ENCODE measurements at regions not wholly inside any gene's neighbourhood (a gene's known extent, or its start where the extent isn't known, plus 50 kb on each side); places are given as distances from the start of the nearest gene placed in this dataset.

GRCh38 chr2:145047554-145047953 is 527.6 kb upstream of the ZEB2 start:
- no peak for DNase-seq (ENCODE audit: low read depth)
- no peak overlapping the region for H3K4me3 ChIP-seq (ENCODE audit: low read depth, low read length)
- no peak for TF ChIP-seq CTCF (conservative IDR thresholded peaks at IDR 0.05; ENCODE audit: low read depth, low read length)

GRCh38 chr2:145044491-145044890 is 524.6 kb upstream of the ZEB2 start:
- no peak overlapping the region for H3K4me3 ChIP-seq (ENCODE audit: low read depth, low read length)
- no peak for TF ChIP-seq CTCF (conservative IDR thresholded peaks at IDR 0.05; ENCODE audit: low read depth, low read length)
- no peak for DNase-seq (ENCODE audit: low read depth)

- no peak for DNase-seq (ENCODE audit: low read depth)
- peak; percentile 37 for TF ChIP-seq CTCF (conservative IDR thresholded peaks at IDR 0.05; ENCODE audit: low read depth, low read length)
These were observed 523.5 kb upstream of the ZEB2 start for GRCh38 chr2:145043399-145043834.

GRCh38 chr2:145041706-145042105 is 521.8 kb upstream of the ZEB2 start:
- no peak for TF ChIP-seq CTCF (conservative IDR thresholded peaks at IDR 0.05; ENCODE audit: low read depth, low read length)
- DNase-seq (ENCODE audit: low read depth) = no peak
- H3K4me3 ChIP-seq (ENCODE audit: low read depth, low read length) = no peak overlapping the region

More at GRCh38 chr2:145043399-145043834, 523.5 kb upstream of the ZEB2 start:
- no peak overlapping the region for H3K4me3 ChIP-seq (ENCODE audit: low read depth, low read length)

- no peak overlapping the region for H3K4me3 ChIP-seq (ENCODE audit: low read depth, low read length)
- DNase-seq (ENCODE audit: low read depth) = no peak
- no peak for TF ChIP-seq CTCF (conservative IDR thresholded peaks at IDR 0.05; ENCODE audit: low read depth, low read length)
These were observed 520.5 kb upstream of the ZEB2 start for GRCh38 chr2:145040433-145040832.

- no peak overlapping the region for H3K4me3 ChIP-seq (ENCODE audit: low read depth, low read length)
- DNase-seq (ENCODE audit: low read depth) = no peak
- TF ChIP-seq CTCF (conservative IDR thresholded peaks at IDR 0.05; ENCODE audit: low read depth, low read length) = no peak
These were observed 518.2 kb upstream of the ZEB2 start for GRCh38 chr2:145038041-145038525.

- no peak overlapping the region for H3K4me3 ChIP-seq (ENCODE audit: low read depth, low read length)
- TF ChIP-seq CTCF (conservative IDR thresholded peaks at IDR 0.05; ENCODE audit: low read depth, low read length) = no peak
- no peak for DNase-seq (ENCODE audit: low read depth)
These were observed 516.6 kb upstream of the ZEB2 start for GRCh38 chr2:145036421-145037011.
